HG02884 (cell line): ENCODE measurements at regions not wholly inside any gene's neighbourhood (a gene's known extent, or its start where the extent isn't known, plus 50 kb on each side); places are given as distances from the start of the nearest gene placed in this dataset.
"Not testable (repeated sequence)": the region's sequence is repeated elsewhere in the genome, so short reads cannot be mapped to it uniquely, and the experiment has no call there.

ENCODE experiments used
- ATAC-seq: cut with Tn5 transposase; IDR thresholded peaks from one replicate; pipeline ENCODE4 v1.9.1; 2021; ENCODE audit warnings: mild to moderate bottlenecking, moderate library complexity; ENCODE audit not compliant: unreplicated experiment

DNA sequence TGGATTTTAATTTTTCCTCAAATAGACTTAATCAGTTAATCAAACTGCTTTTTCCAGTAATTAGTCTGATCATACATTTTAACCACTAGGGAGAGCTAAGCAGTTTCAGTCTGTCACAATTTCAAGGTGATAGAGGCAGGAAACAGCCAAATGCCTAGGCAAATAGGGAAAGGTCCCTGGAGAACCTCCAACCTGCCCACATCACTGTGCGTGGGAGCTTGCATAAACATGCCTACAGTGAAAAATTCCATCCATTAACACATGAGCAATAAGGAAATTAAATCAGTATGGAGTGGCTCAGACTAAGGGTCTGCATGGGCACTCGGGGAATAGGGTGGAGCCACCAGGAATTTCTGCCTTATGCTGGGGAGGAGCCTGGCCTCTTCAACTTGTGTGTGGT is 74.6 kb downstream of the AASDHPPT start:
- no peak for ATAC-seq

DNA sequence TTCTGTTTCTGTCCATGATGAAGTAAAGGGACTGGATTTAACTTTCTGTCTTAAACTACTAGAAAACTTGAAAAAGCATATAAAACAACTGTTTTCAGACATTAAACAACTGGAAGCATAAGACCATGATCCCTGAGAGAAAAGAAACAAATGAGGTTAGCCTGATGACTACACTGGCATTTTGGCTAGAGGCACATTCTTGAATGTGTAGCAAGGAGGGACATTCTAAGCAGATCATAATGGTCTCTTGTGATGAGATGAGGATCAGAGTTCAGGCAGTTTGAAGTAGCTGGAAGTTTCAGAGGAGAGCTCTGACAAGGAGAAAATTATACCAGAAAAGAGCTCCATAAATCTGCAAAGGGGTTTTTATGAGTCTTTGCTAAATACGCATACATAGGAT is 75.4 kb downstream of the AASDHPPT start:
- no peak for ATAC-seq

DNA sequence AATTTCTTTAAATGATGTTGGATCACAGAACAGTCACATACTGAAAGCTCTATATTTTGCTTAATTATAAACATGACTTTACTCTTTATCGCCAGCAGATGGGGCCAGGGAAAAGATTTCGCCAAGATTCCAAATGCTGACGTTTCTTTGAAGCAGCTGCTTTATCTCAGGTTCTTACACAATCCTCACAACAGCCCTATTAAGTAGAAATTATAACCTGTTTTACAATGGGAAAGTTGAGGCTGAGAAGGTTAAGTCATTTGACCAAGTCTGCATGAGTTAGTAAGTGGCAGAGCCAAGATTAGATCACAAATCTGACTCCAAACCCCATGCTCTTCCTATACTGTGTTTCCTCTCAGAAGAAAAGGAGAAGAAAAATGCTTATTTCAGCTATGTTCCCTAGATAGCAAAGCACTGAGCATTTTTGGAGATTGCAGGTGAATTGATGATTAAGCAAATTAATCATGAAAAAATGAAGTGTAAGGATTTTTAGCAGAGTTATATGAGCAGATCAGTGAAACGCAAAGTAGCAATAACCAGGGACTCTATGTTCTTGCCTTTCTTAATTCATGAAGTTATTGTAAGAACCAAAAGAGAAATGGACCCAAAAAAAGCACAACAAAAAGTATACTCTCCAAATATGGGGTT is 79.0 kb downstream of the AASDHPPT start:
- ATAC-seq: peak; percentile 72

DNA sequence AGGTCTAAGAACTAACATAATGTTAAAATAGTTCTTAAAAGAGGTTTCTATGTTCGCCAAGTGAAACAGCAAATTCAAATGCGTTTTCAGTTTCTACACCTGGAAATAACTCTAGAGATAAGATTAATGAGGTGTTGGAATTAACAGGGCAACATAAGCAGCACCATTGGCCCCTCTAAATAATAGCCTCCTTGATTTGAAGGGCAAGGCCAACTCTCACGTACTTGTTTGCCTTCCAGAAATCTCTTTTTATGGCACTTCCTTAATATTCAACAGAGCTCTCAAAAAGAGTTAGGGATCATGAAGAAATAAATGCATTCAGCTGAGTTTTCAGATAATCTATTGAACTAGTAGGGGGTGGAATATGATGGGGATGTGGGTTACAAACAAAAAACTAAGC is 80.9 kb downstream of the AASDHPPT start:
- ATAC-seq: no peak

DNA sequence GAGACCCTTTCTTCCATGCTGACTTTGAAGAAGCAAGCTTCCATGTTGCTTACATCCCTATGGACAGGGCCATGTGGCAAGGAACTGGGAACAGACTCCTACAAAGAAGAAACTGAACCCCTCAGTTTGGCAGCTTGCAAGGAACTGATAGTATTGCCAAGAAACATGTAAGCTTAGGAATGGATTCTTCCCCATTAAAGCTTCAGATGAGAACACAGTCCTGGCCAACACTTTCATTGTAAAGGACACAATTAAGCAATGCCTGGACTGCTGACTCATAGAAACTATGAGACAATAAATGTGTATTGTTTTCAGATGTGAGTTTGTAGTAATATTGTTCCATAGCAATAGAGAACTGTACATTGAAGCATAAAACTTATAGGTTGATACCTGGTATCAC is 82.4 kb downstream of the AASDHPPT start:
- no peak for ATAC-seq

DNA sequence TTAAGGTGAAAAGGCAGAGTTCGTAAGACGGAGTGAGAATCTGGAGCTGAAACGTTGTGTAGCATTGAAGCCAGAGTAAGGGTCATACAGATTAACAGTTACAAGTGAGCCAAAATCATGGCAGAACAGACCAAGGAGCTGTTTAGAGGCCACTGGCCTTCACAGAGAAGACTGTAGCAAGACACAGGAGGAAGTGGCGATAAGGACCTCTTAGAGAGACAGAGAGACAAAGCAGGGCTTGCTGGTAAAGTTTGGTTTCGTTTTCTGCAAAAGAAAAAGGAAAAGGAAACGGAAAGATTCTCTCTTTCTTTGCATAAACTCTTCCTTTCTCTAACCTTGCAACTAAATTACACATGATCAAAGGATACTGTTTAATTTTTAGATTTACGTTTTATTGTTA is 83.0 kb downstream of the AASDHPPT start:
- ATAC-seq: no peak

DNA sequence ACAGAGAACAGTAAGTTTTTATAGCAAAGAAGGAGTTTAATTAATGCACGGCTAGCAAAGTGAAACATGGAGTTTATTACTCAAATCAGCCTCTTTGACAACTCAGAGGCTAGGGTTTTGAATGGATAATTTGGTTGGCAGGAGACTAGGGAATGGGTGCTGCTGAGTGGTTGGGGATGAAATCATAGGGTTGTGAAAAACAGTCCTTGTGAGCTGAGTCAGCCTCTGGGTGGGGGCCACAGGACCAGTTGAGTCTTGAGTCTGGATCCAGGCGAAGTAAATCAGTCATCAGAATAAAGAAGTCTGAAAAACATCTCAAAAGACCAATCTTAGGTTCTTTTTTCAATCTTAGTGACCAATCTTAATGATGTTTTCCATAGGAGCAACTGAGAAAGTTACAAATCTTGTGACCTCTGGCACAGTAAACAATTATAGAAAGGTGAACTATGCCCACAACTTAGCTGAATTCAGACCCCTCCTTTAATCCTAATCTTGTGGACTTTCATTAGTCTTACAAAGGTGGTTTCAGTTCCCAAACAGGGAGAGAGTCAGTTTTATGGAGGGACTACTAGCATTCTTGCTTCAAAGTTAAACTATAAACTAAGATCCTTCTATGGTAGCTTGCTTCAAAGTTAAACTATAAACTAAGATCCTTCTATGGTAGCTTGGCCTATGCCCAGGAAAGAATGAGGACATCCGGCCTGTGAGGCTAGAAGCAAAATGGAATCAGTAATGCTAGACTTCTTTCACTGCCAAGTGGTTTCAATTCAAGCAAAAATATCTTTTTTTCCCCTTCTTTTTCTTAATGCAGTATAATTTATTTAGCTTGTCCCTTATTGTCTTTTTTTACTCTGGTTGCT is 84.5 kb downstream of the AASDHPPT start:
- ATAC-seq: no peak

DNA sequence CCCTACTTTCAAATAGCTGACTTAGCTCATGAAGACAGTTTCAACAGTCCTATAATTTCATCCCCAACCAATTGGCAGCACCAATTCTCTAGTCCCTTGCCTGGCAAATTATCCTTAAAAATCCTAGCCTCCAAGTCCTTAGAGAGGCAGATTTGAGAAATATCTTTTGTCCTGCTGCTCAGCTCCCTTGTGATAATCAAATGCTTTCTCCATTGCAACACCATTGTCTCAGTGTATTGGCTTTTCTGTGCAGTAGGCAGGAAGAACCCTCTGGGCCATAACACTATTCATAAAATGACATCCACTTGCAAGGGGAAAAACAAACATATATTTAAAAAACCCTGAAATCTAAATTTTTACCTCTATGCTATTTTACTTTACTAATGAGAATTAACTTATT is 89.6 kb downstream of the AASDHPPT start:
- ATAC-seq: no peak

DNA sequence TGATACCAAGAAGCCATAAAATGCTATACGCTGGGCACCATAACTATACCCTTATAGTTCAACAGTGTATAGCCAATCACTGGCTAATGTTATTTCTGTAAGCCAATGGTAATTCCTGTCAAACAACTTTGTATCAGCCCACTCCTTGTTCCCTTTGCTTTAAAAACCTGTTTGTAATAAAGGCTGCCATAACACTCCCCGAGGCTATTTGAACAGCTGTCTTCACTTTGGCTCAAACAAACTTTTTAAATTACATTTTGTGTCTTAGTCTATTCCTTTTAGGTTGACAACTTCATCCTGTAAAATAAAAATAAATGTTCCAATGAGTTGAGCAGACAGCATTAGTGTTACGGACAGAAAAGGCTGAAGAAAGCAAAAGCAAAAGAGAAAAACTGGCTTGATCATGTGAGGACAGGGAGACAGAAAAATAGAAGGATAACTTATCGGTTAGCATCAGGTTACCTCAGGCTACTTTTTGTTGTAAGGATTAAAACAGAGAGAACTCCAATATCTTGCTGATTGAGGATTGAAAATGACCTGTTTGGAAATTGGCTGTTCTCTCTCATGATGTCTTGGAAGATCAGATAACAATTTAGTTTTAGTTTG is 95.0 kb downstream of the AASDHPPT start:
- no peak for ATAC-seq

DNA sequence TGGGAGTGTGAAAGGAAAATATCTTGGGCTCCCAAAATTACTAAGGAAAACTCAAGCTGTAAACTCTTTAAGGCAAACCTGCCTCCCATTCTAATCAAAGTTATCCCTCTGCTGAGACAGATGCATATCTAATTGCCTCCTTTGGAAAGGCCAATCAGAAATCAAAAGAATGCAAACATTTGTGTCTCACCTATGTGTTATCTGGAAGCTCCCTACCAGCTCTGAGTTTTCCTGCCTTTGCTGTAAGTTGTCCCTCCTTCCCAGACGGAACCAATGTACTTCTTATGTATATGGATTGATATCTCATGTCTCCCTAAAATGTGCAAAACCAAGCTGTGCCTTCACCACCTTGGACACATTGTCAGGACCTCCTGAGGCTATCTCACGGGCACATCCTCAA is 95.8 kb downstream of the AASDHPPT start:
- ATAC-seq: no peak

DNA sequence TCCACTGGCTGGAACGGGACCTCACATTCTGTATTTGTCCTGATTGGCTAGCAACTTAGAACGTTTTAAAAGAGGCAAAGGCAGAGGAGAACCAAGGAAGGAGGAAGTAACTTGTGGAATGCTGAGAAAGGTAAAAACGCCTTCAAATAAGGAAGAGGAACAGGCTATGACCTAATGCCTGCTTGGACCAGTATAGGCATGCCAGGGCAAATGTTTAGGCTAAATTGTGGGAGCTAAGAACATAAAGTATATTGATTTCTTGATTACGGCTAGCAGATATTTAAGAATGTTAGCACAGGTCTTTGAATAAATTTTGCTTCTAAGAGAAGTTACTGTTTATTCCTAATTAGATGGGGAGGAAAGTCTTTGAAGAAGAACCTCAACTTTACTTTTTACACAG is 96.5 kb downstream of the AASDHPPT start:
- not testable (repeated sequence) for ATAC-seq

DNA sequence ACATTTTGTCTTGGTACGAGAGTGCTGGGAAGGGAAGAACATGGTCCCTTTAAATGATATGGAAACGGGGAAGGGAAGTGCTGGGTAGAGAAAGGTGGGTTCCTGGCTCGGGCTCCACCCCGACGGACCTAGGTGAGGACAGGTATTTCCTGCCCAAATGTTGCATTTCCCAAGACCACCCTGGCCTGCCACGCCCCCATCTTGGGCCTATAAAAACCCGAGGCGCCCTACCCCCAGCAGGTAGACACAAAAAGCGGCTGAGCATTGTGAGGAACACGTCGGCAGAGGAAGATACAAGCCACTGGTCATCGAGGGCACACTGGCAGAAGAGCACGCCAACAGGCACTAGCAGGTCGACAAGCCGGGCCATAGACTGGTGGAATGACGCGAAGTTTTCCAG is 99.4 kb downstream of the AASDHPPT start:
- no peak for ATAC-seq

DNA sequence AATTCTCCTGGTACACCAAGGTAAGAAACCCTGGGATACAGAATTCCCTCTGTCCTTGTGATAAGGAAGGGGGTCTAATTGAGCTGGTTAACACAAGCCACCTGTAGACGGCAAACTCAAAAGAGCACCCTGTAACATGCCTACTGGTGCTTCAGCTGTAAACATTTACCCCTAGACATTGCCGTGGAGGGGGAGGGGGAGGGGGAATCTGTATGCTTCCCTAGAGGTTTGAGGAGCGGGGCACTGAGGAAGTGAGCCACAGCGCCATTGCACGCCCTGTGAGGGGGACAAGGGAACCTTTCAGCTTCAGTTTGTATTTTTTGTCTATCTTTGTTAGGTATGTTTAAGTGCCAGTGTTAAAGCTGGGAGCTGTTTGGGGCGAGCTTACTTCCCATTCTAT is 99.8 kb downstream of the AASDHPPT start:
- ATAC-seq: no peak

DNA sequence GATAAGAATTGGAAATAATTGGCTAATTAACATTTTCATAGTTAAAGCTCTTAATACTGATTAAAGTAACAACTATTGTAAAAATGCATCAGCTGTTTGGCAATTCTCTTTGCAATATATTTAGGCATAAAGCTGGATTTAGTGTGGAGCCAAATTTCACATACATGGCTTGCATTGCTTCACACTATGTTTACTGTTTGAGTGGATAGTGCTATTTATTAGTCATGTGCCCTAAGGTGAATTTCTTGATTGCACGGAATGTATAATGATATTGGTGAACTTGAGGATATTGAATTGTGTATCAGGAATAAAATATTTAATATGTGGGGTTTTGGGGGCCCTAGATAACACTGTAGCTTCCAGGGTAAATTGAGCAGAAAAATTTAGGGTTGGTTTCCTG is 100.9 kb downstream of the AASDHPPT start:
- no peak for ATAC-seq

DNA sequence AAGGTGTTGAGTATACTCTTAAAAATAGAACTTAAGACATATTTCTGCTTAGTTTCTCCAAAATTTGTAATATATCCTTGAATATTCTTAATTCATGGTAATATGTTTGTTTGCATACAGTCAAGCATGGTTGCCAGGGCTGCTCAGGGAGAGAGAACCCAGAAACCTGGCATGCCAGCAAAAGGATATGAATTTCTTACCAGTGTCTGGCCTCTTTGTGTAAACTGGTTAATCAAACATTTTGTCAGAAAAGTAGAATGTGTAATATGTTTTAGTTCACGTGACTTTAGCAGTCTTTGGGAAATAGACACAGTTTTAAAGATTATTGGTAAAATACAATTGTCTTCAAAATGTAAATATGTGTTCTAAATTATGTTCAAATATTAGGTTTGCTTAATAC is 101.6 kb downstream of the AASDHPPT start:
- ATAC-seq: no peak

DNA sequence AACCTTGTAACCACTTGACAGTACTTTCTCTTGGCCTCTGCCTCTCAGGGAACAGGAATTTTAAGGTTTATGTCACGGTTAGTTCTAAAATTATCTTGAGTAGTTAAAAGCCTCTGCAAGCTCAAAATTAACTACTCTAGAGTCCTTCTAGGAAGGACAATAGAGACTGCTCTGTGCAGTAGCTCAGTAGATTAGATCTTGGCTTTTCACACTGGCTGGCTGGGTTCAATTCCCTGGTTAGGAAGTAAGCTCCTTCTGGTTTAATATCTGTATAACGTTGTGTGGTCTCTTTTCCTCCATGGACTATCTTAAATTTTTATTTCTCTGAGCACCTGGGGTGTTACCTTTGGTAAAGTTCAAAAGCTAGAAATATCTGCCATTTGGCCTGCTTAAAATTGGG is 109.2 kb downstream of the AASDHPPT start:
- no peak for ATAC-seq

DNA sequence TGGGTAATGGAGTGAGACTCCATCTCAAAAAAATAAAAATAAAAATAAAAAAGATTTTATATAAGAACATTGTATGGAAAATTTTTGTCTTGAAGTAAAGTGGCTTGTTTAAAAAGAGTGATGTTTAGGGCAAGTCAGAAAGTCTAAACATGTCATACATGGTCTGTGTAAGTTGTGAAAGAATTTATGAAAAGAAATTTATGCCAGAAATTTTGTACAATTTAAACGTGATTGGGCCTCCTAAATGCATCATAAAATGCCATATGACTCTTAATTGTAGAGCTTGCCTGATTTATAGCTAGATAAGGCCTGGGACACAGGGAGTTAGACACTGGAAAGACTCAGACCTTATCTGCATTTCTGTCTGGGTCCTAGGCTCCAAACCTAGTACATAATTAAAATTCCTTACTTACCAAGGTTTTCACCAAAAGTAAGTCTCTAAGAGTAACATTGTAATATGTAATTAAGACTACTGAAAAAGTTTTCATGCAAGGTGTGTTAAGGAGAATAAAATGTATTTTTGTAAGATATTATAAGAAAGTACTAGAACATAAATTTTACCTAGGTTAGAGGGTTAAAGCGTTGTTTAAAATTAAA is 110.5 kb downstream of the AASDHPPT start:
- no peak for ATAC-seq

DNA sequence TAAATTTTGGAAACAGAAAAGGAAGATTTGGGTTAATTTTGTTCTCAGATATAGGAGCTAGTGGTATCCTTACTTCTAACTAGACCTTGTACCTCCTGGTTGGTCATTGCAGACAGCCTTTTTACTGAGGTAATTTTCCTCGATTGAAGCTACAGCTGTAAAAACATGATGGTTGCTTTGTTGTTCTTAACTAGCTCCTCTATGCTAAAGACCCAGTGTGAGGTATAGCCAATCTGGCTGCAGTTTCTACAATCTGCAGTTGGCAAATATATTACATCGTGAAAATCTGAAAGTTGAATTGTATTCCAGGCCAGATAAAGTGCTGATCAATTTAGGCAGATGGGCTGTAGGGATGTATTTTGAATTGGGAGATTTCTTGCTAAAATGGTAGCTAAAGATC is 116.5 kb downstream of the AASDHPPT start:
- ATAC-seq: no peak

DNA sequence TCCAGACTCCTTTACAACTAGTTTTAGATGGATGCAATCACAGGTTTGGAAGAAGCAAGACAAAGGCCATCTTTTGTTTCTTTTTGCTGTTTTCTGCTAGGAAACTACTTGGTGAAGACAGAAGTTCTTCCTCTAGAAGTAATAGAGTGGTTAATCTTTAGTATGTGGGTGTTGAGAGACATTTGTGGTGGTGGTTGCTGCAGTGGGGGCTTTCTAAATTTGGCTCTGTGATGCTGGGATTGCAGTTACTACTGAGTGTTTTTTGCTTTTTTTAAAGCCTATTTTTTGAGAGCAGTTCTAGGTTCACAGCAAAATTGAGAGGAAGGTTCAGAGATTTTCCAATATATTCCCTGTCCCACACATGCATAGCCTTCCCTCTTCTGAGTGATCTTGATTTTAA is 120.0 kb downstream of the AASDHPPT start:
- ATAC-seq: no peak

DNA sequence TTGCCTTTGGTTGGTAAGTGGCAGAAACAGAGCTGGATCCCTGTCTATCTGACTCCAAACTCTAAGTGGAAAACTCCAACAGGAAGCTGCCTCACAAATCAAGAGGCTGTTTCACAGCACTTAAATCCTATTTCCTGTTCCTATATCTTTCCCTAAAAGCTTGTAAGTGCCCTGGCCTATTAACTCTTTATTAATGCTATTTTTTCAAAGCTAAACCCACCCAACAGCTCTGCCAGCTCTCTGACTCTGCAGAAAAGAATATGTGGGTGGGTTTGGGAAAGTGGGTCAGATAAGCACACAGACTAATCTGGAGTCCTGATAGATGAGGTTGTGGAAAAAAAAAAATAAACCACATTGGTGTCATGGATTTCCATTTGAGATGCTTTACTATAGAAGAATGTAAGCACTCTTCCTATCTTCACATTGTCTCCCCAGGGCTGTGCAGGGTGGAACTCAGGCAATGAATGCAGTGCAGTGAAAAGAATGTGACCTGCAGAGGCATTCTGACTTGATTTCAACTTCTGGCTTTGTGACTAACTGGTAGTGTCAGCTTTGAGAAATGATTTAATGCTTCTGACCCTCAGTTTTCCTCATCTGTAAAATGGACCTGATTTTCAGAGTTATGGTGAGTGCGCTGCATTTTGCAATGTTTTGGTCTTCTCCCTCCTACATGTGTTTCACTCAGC is 125.6 kb downstream of the AASDHPPT start:
- ATAC-seq: no peak

DNA sequence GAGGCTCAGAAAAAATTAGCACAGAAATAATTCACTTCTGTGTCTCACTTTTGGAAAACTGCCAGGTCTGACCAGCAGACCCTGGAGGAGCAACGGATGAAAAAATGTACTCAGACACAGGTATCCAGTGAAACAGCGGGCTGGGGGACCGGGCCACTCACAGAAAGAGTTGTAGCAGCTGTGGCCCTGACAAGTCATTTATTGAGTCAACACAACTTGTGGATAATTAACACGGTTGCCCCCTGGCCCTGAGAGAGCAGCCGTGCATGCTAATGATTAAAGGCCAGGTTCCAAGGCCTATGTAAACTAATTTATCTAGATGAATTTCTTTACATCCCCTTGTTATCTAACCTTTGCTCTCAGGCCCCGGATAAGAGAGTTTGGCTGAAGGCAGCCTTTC is 131.3 kb downstream of the AASDHPPT start:
- no peak for ATAC-seq
